ENCODE measurements at regions not wholly inside any gene's neighbourhood (a gene's known extent, or its start where the extent isn't known, plus 50 kb on each side); places are given as distances from the start of the nearest gene placed in this dataset.
"Not testable (repeated sequence)": the region's sequence is repeated elsewhere in the genome, so short reads cannot be mapped to it uniquely, and the experiment has no call there.

GRCh38 chr5:67802766-67803165 lies 412.8 kb upstream of the PIK3R1 start:
- no peak for TF ChIP-seq CTCF (IDR thresholded peaks at IDR 0.05; ENCODE audit: insufficient read depth, low read length, poor library complexity, severe bottlenecking)
- DNase-seq (ENCODE audit: low read depth) = no peak

GRCh38 chr5:67799732-67800234 lies 415.8 kb upstream of the PIK3R1 start:
- Histone ChIP-seq H3K36me3 (ENCODE audit: control insufficient read depth, insufficient read depth, low read length) (no peaks in the 10 kb centered on the region), H3K4me3 (ENCODE audit: low read depth, low read length) (no peak overlapping the region), H3K27me3 (ENCODE audit: control insufficient read depth, insufficient read depth, low read length) (no peaks in the 10 kb centered on the region)
- TF ChIP-seq CTCF (IDR thresholded peaks at IDR 0.05; ENCODE audit: insufficient read depth, low read length, poor library complexity, severe bottlenecking) = no peak
- DNase-seq (ENCODE audit: low read depth) = no peak

More at GRCh38 chr5:67802766-67803165, 412.8 kb upstream of the PIK3R1 start:
- H3K27me3 ChIP-seq (ENCODE audit: control insufficient read depth, insufficient read depth, low read length) = no peaks in the 10 kb centered on the region
- H3K4me3 ChIP-seq (ENCODE audit: low read depth, low read length) = no peak overlapping the region
- no peaks in the 10 kb centered on the region for H3K36me3 ChIP-seq (ENCODE audit: control insufficient read depth, insufficient read depth, low read length)

GRCh38 chr5:67798470-67798869 lies 417.1 kb upstream of the PIK3R1 start:
- H3K27me3 ChIP-seq (ENCODE audit: control insufficient read depth, insufficient read depth, low read length); H3K36me3 ChIP-seq (ENCODE audit: control insufficient read depth, insufficient read depth, low read length); H3K4me3 ChIP-seq (ENCODE audit: low read depth, low read length); DNase-seq (ENCODE audit: low read depth): not testable (repeated sequence)

- Histone ChIP-seq H3K36me3 (ENCODE audit: control insufficient read depth, insufficient read depth, low read length) (no peaks in the 10 kb centered on the region), H3K4me3 (ENCODE audit: low read depth, low read length) (no peak overlapping the region), H3K27me3 (ENCODE audit: control insufficient read depth, insufficient read depth, low read length) (no peaks in the 10 kb centered on the region)
- no peak for DNase-seq (ENCODE audit: low read depth)
- no peak for TF ChIP-seq CTCF (IDR thresholded peaks at IDR 0.05; ENCODE audit: insufficient read depth, low read length, poor library complexity, severe bottlenecking)
Measured at GRCh38 chr5:67795781-67796477, 419.6 kb upstream of the PIK3R1 start.

GRCh38 chr5:67793966-67794365 lies 421.6 kb upstream of the PIK3R1 start:
- H3K27me3 ChIP-seq (ENCODE audit: control insufficient read depth, insufficient read depth, low read length) = no peaks in the 10 kb centered on the region
- no peak overlapping the region for H3K4me3 ChIP-seq (ENCODE audit: low read depth, low read length)
- no peak for DNase-seq (ENCODE audit: low read depth)
- no peaks in the 10 kb centered on the region for H3K36me3 ChIP-seq (ENCODE audit: control insufficient read depth, insufficient read depth, low read length)
- no peak for TF ChIP-seq CTCF (IDR thresholded peaks at IDR 0.05; ENCODE audit: insufficient read depth, low read length, poor library complexity, severe bottlenecking)

- H3K27me3 ChIP-seq (ENCODE audit: control insufficient read depth, insufficient read depth, low read length) = no peaks in the 10 kb centered on the region
- TF ChIP-seq CTCF (IDR thresholded peaks at IDR 0.05; ENCODE audit: insufficient read depth, low read length, poor library complexity, severe bottlenecking) = no peak
- no peaks in the 10 kb centered on the region for H3K36me3 ChIP-seq (ENCODE audit: control insufficient read depth, insufficient read depth, low read length)
- H3K4me3 ChIP-seq (ENCODE audit: low read depth, low read length) = no peak overlapping the region
- no peak for DNase-seq (ENCODE audit: low read depth)
Measured at GRCh38 chr5:67793418-67793817, 422.1 kb upstream of the PIK3R1 start.

Data from kidney epithelial cell (primary cell).